Sigmoid colon (tissue), 6 donors: ENCODE measurements at regions not wholly inside any gene's neighbourhood (a gene's known extent, or its start where the extent isn't known, plus 50 kb on each side); places are given as distances from the start of the nearest gene placed in this dataset.
"Not testable (repeated sequence)": the region's sequence is repeated elsewhere in the genome, so short reads cannot be mapped to it uniquely, and the experiment has no call there.

Experiments
- DNase-seq: peaks from one replicate; pipeline ENCODE4 v3.0.0-alpha.2; 2019
- H3K27ac ChIP-seq, 4 donors: fragments of 200-600 bp; sonication (generic); one replicate each; pipeline ENCODE4 v1.5.1; 2016 to 2019; ENCODE audit warnings: mild to moderate bottlenecking in 1 of 4
- H3K27me3 ChIP-seq, 3 donors: fragments of 200-600 bp; sonication (generic); one replicate each; pipeline ENCODE4 v1.5.1; 2019; ENCODE audit warnings: mild to moderate bottlenecking in 1 of 3
- H3K36me3 ChIP-seq, 4 donors: fragments of 200-600 bp; sonication (generic); one replicate each; pipeline ENCODE4 v1.5.1; 2016 to 2019
- H3K4me1 ChIP-seq, 4 donors: fragments of 200-600 bp; sonication (generic); one replicate each; pipeline ENCODE4 v1.5.1; 2017 to 2019
- H3K4me3 ChIP-seq, 4 donors: fragments of 200-600 bp; sonication (generic); one replicate each; pipeline ENCODE4 v1.5.1; 2017 to 2019; ENCODE audit warnings: mild to moderate bottlenecking in 2 of 4, moderate library complexity in 1 of 4
- H3K9me3 ChIP-seq, 4 donors: fragments of 200-600 bp in 3 of 4; sonication (generic) in 3 of 4; one replicate each; pipeline versions ENCODE4 v1.5.1 to v1.6.1; 2013 to 2019
- CTCF ChIP-seq, 4 experiments: fragments of 450-650 bp in 3 of 4; fragments of 200-600 bp in 1 of 4; IDR thresholded peaks; one replicate each; pipeline ENCODE4 v1.5.1; 2016 to 2019; ENCODE audit warnings: antibody characterized with exemption in 4 of 4, mild to moderate bottlenecking in 3 of 4, moderate library complexity in 2 of 4
- EP300 ChIP-seq, 4 donors: sonication (generic); formaldehyde crosslinking; IDR thresholded peaks; one replicate each; pipeline ENCODE4 v1.6.1; 2017; ENCODE audit warnings: antibody characterized with exemption in 4 of 4
- POLR2A ChIP-seq, 2 donors: fragments of 450-650 bp; IDR thresholded peaks; one replicate each; pipeline ENCODE4 v1.6.1; 2016; ENCODE audit warnings: antibody characterized with exemption in 2 of 2, mild to moderate bottlenecking in 2 of 2, moderate library complexity in 2 of 2
- POLR2AphosphoS5 ChIP-seq, 4 donors: sonication (generic); formaldehyde crosslinking; IDR thresholded peaks; one replicate each; pipeline ENCODE4 v1.6.1; 2017; ENCODE audit warnings: antibody characterized with exemption in 4 of 4
- WGBS, 2 donors: extraction: QIAGEN DNeasy Blood & Tissue Kit; methylation state at CpG; one replicate each; pipeline ENCODE4 v1.1.7; 2013; 5-methylcytosine and 5-hydroxymethylcytosine counted together
- intact Hi-C: fragments of 100-400 bp; cut with DNase I; formaldehyde crosslinking; loops from one replicate; pipeline ENCODE4 v1.15.1; 2023
- donor health status: healthy with polysubstance abuse.
- donor health status: healthy.

- intact Hi-C loops: no loop called here
- WGBS, 2 donors: 89 to 93% methylated on average over 2 of the region's 2 CpGs
- TF ChIP-seq CTCF (IDR thresholded peaks at IDR 0.05) (no peak), POLR2AphosphoS5 (IDR thresholded peaks at IDR 0.05) (no peak)
- Histone ChIP-seq H3K4me3 (no peak overlapping the region), H3K36me3 (peaks cover 0 to 4% (median 0%) of the 10 kb centered on the region in 4 donors), H3K27ac (no peak overlapping the region), H3K9me3 (peaks cover 0 to 18% (median 14%) of the 10 kb centered on the region in 4 donors), H3K27me3 (no peaks in the 10 kb centered on the region), H3K4me1 (no peaks in the 10 kb centered on the region)
- DNase-seq: no peak
Measured at GRCh38 chr6:40661726-40662125, 74.6 kb upstream of the LRFN2 start.

- WGBS, 2 donors: 93 to 95% methylated on average over 5 of the region's 5 CpGs
- H3K27ac ChIP-seq, intact Hi-C loops: not testable (repeated sequence)
Measured at GRCh38 chr6:40656772-40657171, 69.6 kb upstream of the LRFN2 start.

GRCh38 chr6:40654828-40655227, 67.7 kb upstream of the LRFN2 start:
- H3K4me3 ChIP-seq: no peak overlapping the region
- H3K4me1 ChIP-seq: no peaks in the 10 kb centered on the region
- TF ChIP-seq POLR2AphosphoS5 (IDR thresholded peaks at IDR 0.05) (no peak), CTCF (IDR thresholded peaks at IDR 0.05) (no peak), POLR2A (IDR thresholded peaks at IDR 0.05) (no peak), EP300 (IDR thresholded peaks at IDR 0.05) (no peak)
- 92 to 96% methylated on average over 1 of the region's 1 CpG for WGBS, 2 donors
- DNase-seq: no peak
- intact Hi-C loops: no loop called here
- no peak overlapping the region for H3K27ac ChIP-seq
- H3K9me3 ChIP-seq: no peaks in the 10 kb centered on the region
- H3K36me3 ChIP-seq: no peaks in the 10 kb centered on the region
- H3K27me3 ChIP-seq: no peaks in the 10 kb centered on the region

More at GRCh38 chr6:40656772-40657171, 69.6 kb upstream of the LRFN2 start:
- not testable (repeated sequence) for H3K4me3 ChIP-seq, H3K9me3 ChIP-seq, H3K4me1 ChIP-seq, H3K27me3 ChIP-seq, H3K36me3 ChIP-seq, DNase-seq

- H3K9me3 ChIP-seq: no peaks in the 10 kb centered on the region
- H3K27ac ChIP-seq: no peak overlapping the region
- no peak overlapping the region for H3K4me3 ChIP-seq
- peaks cover 0 to 10% (median 0%) of the 10 kb centered on the region in 4 donors for H3K4me1 ChIP-seq
- H3K36me3 ChIP-seq: no peaks in the 10 kb centered on the region
- WGBS, 2 donors: 84 to 92% methylated on average over 6 of the region's 6 CpGs
- TF ChIP-seq POLR2A (IDR thresholded peaks at IDR 0.05) (no peak), CTCF (IDR thresholded peaks at IDR 0.05) (no peak), POLR2AphosphoS5 (IDR thresholded peaks at IDR 0.05) (no peak), EP300 (IDR thresholded peaks at IDR 0.05) (no peak)
- DNase-seq: no peak
- intact Hi-C loops: no loop called here
- no peaks in the 10 kb centered on the region for H3K27me3 ChIP-seq
Measured at GRCh38 chr6:40645043-40645442, 57.9 kb upstream of the LRFN2 start.

- H3K4me1 ChIP-seq: peaks cover 0 to 10% (median 0%) of the 10 kb centered on the region in 4 donors
- no peaks in the 10 kb centered on the region for H3K27me3 ChIP-seq
- TF ChIP-seq EP300 (IDR thresholded peaks at IDR 0.05) (no peak), CTCF (IDR thresholded peaks at IDR 0.05) (no peak), POLR2AphosphoS5 (IDR thresholded peaks at IDR 0.05) (no peak), POLR2A (IDR thresholded peaks at IDR 0.05) (no peak)
- no peaks in the 10 kb centered on the region for H3K9me3 ChIP-seq
- 86 to 90% methylated on average over 1 of the region's 1 CpG for WGBS, 2 donors
- no peak overlapping the region for H3K4me3 ChIP-seq
- DNase-seq: no peak
- no peaks in the 10 kb centered on the region for H3K36me3 ChIP-seq
- intact Hi-C loops: no loop called here
- no peak overlapping the region for H3K27ac ChIP-seq
Measured at GRCh38 chr6:40642837-40643236, 55.7 kb upstream of the LRFN2 start.
